H9 (cell line): ENCODE measurements at regions not wholly inside any gene's neighbourhood (a gene's known extent, or its start where the extent isn't known, plus 50 kb on each side); places are given as distances from the start of the nearest gene placed in this dataset.

Experiments used
- DNase-seq: peaks from one replicate; pipeline ENCODE4 v3.0.0-alpha.2; 2017
- H2AFZ ChIP-seq: one replicate; pipeline ENCODE4 v1.6.1; 2013; ENCODE audit warnings: mild to moderate bottlenecking, low read length, control low read depth, moderate library complexity
- H2AK5ac ChIP-seq: 2 replicates; pipeline ENCODE4 v1.6.1; 2013; ENCODE audit warnings: low read length, control low read depth, mixed read lengths; ENCODE audit not compliant: insufficient read length
- H2BK120ac ChIP-seq: one replicate; pipeline ENCODE4 v1.6.1; 2013; ENCODE audit warnings: low read depth, mild to moderate bottlenecking, low read length, control low read depth, inconsistent platforms; ENCODE audit not compliant: poor library complexity, severe bottlenecking
- H2BK12ac ChIP-seq: 2 replicates; pipeline ENCODE4 v1.6.1; 2013; ENCODE audit warnings: low read length, control low read depth, mixed read lengths, low read depth; ENCODE audit not compliant: insufficient read length
- H2BK15ac ChIP-seq: 2 replicates; pipeline ENCODE4 v1.6.1; 2013; ENCODE audit warnings: low read depth, low read length, control low read depth
- H2BK20ac ChIP-seq: one replicate; pipeline ENCODE4 v1.6.1; 2013; ENCODE audit warnings: low read depth, mild to moderate bottlenecking, low read length, control low read depth, inconsistent platforms; ENCODE audit not compliant: poor library complexity, severe bottlenecking
- H2BK5ac ChIP-seq: 2 replicates; pipeline ENCODE4 v1.6.1; 2013; ENCODE audit warnings: low read length, control low read depth, mixed read lengths; ENCODE audit not compliant: insufficient read length
- H3K14ac ChIP-seq: 2 replicates; pipeline ENCODE4 v1.6.1; 2013; ENCODE audit warnings: low read length, control low read depth; ENCODE audit not compliant: insufficient read depth
- H3K18ac ChIP-seq: 2 replicates; pipeline ENCODE4 v1.6.1; 2013; ENCODE audit warnings: low read depth, mild to moderate bottlenecking, mixed read lengths, low read length, control low read depth; ENCODE audit not compliant: insufficient read length
- H3K23ac ChIP-seq: 2 replicates; pipeline ENCODE4 v1.6.1; 2013; ENCODE audit warnings: low read length, control low read depth, mixed read lengths, low read depth; ENCODE audit not compliant: insufficient read length
- H3K23me2 ChIP-seq: 2 replicates; pipeline ENCODE4 v1.6.1; 2013; ENCODE audit warnings: low read depth, mild to moderate bottlenecking, mixed read lengths, low read length, control low read depth; ENCODE audit not compliant: insufficient read length, poor library complexity, severe bottlenecking
- H3K27ac ChIP-seq: 2 replicates; pipeline ENCODE4 v1.5.1; 2013; ENCODE audit warnings: low read length, control low read depth, mixed read lengths, low read depth; ENCODE audit not compliant: insufficient read length
- H3K27me3 ChIP-seq: 2 replicates; pipeline ENCODE4 v1.6.1; 2013; ENCODE audit warnings: low read length, control low read depth, inconsistent platforms; ENCODE audit not compliant: insufficient read depth
- H3K4ac ChIP-seq: 2 replicates; pipeline ENCODE4 v1.6.1; 2013; ENCODE audit warnings: low read depth, mild to moderate bottlenecking, control low read depth, inconsistent platforms, low read length, moderate library complexity
- H3K4me1 ChIP-seq: 2 replicates; pipeline ENCODE4 v1.6.1; 2013; ENCODE audit warnings: low read length, control low read depth, inconsistent platforms; ENCODE audit not compliant: insufficient read depth
- H3K4me2 ChIP-seq: 2 replicates; pipeline ENCODE4 v1.6.1; 2013; ENCODE audit warnings: low read length, control low read depth, mixed read lengths; ENCODE audit not compliant: insufficient read length, insufficient read depth
- H3K56ac ChIP-seq: 2 replicates; pipeline ENCODE4 v1.6.1; 2013; ENCODE audit warnings: low read depth, mild to moderate bottlenecking, mixed read lengths, low read length, control low read depth; ENCODE audit not compliant: insufficient read length
- H3K79me1 ChIP-seq: 2 replicates; pipeline ENCODE4 v1.6.1; 2013; ENCODE audit warnings: low read depth, mild to moderate bottlenecking, moderate library complexity, low read length, control low read depth, inconsistent platforms; ENCODE audit not compliant: insufficient read depth, poor library complexity, severe bottlenecking
- H3K79me2 ChIP-seq: 2 replicates; pipeline ENCODE4 v1.6.1; 2013; ENCODE audit warnings: low read length, control low read depth, inconsistent platforms; ENCODE audit not compliant: insufficient read depth
- H3K9ac ChIP-seq: 2 replicates; pipeline ENCODE4 v1.6.1; 2013; ENCODE audit warnings: low read length, control low read depth, mixed read lengths; ENCODE audit not compliant: insufficient read length; ENCODE audit errors: extremely low read depth
- H3K9me3 ChIP-seq: one replicate; pipeline ENCODE4 v1.6.1; 2013; ENCODE audit warnings: low read depth, low read length, inconsistent platforms; ENCODE audit not compliant: control insufficient read depth
- H3T11ph ChIP-seq: one replicate; pipeline ENCODE4 v1.6.1; 2013; ENCODE audit warnings: mild to moderate bottlenecking, low read length, control low read depth, inconsistent platforms
- H4K20me1 ChIP-seq: one replicate; pipeline ENCODE4 v1.6.1; 2013; ENCODE audit not compliant: control insufficient read depth, insufficient read length, insufficient read depth
- H4K5ac ChIP-seq: 2 replicates; pipeline ENCODE4 v1.6.1; 2013; ENCODE audit warnings: low read depth, mild to moderate bottlenecking, mixed read lengths, low read length, control low read depth; ENCODE audit not compliant: insufficient read length
- H4K8ac ChIP-seq: replicated peaks from 2 replicates; pipeline ENCODE4 v1.6.1; 2013; ENCODE audit warnings: low read length, control low read depth, mixed read lengths, low read depth; ENCODE audit not compliant: insufficient read length
- H4K91ac ChIP-seq: 2 replicates; pipeline ENCODE4 v1.6.1; 2013; ENCODE audit warnings: low read depth, mild to moderate bottlenecking, moderate library complexity, mixed read lengths, low read length, control low read depth; ENCODE audit not compliant: insufficient read length
- H3K27ac Mint-ChIP-seq, 3 experiments: 2 replicates in 2 of 3; 3 replicates in 1 of 3; pipeline ENCODE4 v1.8.0; 2020 to 2021; ENCODE audit warnings: mixed read lengths in 3 of 3, mild to moderate bottlenecking in 1 of 3, moderate library complexity in 1 of 3
- H3K27me3 Mint-ChIP-seq: 2 replicates; pipeline ENCODE4 v1.8.0; 2021; ENCODE audit warnings: low read depth, mild to moderate bottlenecking, moderate library complexity, mixed read lengths
- H3K36me3 Mint-ChIP-seq, 3 experiments: 2 replicates in 2 of 3; 3 replicates in 1 of 3; pipeline ENCODE4 v1.8.0; 2020 to 2021; ENCODE audit warnings: low read depth in 3 of 3, mixed read lengths in 3 of 3; ENCODE audit not compliant: insufficient read depth in 1 of 3
- H3K4me1 Mint-ChIP-seq, 2 experiments: 2 replicates each; pipeline ENCODE4 v1.8.0; 2020; ENCODE audit warnings: mixed read lengths in 2 of 2
- H3K4me3 Mint-ChIP-seq, 2 experiments: 2 replicates in 1 of 2; 3 replicates in 1 of 2; pipeline ENCODE4 v1.8.0; 2020 to 2021; ENCODE audit warnings: mild to moderate bottlenecking in 2 of 2, mixed read lengths in 2 of 2, moderate library complexity in 1 of 2
- H3K9me3 Mint-ChIP-seq, 2 experiments: 2 replicates in 1 of 2; 3 replicates in 1 of 2; pipeline ENCODE4 v1.8.0; 2020; ENCODE audit warnings: mild to moderate bottlenecking in 2 of 2, mixed read lengths in 2 of 2, moderate library complexity in 1 of 2
- WGBS: extraction: QIAGEN DNeasy Blood & Tissue Kit; methylation state at CpG from one replicate; pipeline ENCODE4 v1.1.7; 2013; ENCODE audit warnings: missing lambda C conversion rate, low lambda C conversion rate, mixed read lengths; ENCODE audit not compliant: insufficient read length; ENCODE audit errors: extremely low coverage; 5-methylcytosine and 5-hydroxymethylcytosine counted together
- TF ChIP-seq, protein P1 (sequence below): fragments of 200-600 bp; sonication (generic); conservative IDR thresholded peaks from 3 replicates; pipeline ENCODE4 v1.8.0; 2021; ENCODE audit warnings: antibody characterized with exemption, mild to moderate bottlenecking

DNA sequence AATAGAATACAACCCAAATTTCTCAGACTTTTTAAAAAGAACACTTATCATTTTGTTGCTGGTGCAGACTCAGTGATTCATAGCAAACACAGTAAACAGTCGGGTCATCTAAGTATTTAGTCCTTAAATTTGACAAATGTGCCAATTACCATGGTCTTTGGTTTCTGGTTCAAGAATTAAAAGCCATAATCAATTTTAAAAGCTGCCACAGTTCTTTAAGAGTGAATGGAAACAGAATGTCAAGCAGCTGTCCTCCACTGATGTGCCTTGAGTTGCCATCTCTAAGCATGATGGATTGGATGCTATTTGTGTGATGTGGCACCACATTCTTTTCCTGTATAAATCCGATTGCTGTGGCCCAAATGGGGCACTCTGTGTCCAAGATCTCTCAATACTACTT lies 67.2 kb upstream of the MLIP start:
- DNase-seq = no peak
- TF ChIP-seq, protein P1, sequence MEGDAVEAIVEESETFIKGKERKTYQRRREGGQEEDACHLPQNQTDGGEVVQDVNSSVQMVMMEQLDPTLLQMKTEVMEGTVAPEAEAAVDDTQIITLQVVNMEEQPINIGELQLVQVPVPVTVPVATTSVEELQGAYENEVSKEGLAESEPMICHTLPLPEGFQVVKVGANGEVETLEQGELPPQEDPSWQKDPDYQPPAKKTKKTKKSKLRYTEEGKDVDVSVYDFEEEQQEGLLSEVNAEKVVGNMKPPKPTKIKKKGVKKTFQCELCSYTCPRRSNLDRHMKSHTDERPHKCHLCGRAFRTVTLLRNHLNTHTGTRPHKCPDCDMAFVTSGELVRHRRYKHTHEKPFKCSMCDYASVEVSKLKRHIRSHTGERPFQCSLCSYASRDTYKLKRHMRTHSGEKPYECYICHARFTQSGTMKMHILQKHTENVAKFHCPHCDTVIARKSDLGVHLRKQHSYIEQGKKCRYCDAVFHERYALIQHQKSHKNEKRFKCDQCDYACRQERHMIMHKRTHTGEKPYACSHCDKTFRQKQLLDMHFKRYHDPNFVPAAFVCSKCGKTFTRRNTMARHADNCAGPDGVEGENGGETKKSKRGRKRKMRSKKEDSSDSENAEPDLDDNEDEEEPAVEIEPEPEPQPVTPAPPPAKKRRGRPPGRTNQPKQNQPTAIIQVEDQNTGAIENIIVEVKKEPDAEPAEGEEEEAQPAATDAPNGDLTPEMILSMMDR = no peak
- Histone ChIP-seq H3K4me2 (no peak overlapping the region), H3K79me1 (no peaks in the 10 kb centered on the region), H3K79me2 (no peaks in the 10 kb centered on the region), H2BK15ac (no peak overlapping the region), H3K9ac (no peak overlapping the region), H4K8ac (no peak overlapping the region), H2BK12ac (no peak overlapping the region), H2AK5ac (no peak overlapping the region), H3K23ac (no peak overlapping the region), H2BK20ac (no peak overlapping the region), H3K56ac (no peak overlapping the region), H3K14ac (no peak overlapping the region), H4K20me1 (no peaks in the 10 kb centered on the region), H4K91ac (no peak overlapping the region), H2AFZ (no peak overlapping the region), H4K5ac (no peak overlapping the region), H3K4me1 (no peaks in the 10 kb centered on the region), H3K27ac (no peak overlapping the region), H3K4ac (no peak overlapping the region), H3K27me3 (no peaks in the 10 kb centered on the region), H2BK120ac (no peak overlapping the region), H3T11ph (no peak overlapping the region), H3K9me3 (no peaks in the 10 kb centered on the region), H3K18ac (no peak overlapping the region), H3K23me2 (no peaks in the 10 kb centered on the region), H2BK5ac (no peak overlapping the region)
- Mint-ChIP-seq H3K4me1 (no peaks in the 10 kb centered on the region), H3K27me3 (no peaks in the 10 kb centered on the region), H3K4me3 (no peak overlapping the region), H3K27ac (no peak overlapping the region), H3K36me3 (no peaks in the 10 kb centered on the region), H3K9me3 (no peaks in the 10 kb centered on the region)
- WGBS = no CpG with 5 or more reads among the region's 2 CpGs
